EH (cell line): ENCODE measurements at regions not wholly inside any gene's neighbourhood (a gene's known extent, or its start where the extent isn't known, plus 50 kb on each side); places are given as distances from the start of the nearest gene placed in this dataset.
"Not testable (repeated sequence)": the region's sequence is repeated elsewhere in the genome, so short reads cannot be mapped to it uniquely, and the experiment has no call there.

ENCODE experiments used
- DNase-seq: peaks from one replicate; pipeline ENCODE4 v3.0.0-alpha.2; 2015; ENCODE audit warnings: low read depth

GRCh38 chr9:32886021-32886420, 102.7 kb downstream of the TMEM215 start:
- no peak for DNase-seq

DNA sequence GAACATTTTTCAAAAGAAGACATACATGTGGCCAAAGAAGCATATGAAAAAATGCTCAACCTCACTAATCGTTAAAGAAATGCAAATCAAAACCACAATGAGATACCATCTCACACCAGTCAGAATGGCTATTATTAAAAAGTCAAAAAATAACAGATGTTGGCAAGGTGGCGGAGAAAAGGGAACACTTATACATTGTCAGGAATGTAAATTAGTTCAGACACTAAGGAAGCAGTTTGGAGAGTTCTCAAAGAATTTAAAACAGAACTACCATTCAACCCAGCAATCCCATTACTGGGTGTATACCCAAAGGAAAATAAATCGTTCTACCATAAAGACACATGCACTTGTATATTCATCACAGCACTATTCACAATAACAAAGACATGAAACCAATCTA, 106.9 kb downstream of the APTX start:
- DNase-seq: not testable (repeated sequence)

DNA sequence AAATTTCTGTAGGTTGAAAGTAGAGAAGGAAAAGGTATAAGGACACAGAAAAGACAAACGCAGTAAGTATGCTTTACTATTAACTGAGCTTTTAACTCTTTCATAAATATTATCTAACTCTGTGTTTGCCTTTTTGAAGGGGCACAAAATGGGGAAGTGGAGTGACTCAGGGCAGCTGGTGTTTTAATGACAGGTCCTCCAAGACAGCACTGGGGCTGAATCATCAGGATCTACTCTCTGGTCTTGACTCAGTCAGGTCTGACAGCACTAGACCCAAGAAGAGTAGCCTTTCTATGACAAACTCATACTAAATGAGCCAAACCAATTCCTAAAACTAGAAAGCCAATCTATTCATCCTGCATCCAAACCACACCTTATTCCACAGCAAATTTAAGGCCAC, 102.2 kb downstream of the APTX start:
- no peak for DNase-seq

DNA sequence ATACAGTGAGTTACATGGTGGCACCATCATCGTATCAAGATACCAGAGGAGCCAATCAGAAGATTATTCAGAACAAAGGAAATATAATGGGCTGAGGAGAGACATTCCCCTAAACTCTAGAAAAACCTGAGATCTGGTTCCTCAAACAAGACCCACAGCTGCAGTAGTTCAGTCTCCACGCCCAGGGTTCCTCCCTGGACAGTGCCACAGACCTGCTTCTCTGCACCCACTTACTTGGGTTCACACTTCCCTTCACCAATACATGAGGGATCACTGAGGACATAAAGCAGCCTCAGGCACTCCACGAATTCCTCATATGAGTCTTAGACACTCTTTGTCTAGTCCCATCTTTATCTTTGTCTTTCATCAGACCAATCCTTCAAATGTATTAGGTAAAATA, 101.7 kb downstream of the APTX start:
- DNase-seq: no peak

DNA sequence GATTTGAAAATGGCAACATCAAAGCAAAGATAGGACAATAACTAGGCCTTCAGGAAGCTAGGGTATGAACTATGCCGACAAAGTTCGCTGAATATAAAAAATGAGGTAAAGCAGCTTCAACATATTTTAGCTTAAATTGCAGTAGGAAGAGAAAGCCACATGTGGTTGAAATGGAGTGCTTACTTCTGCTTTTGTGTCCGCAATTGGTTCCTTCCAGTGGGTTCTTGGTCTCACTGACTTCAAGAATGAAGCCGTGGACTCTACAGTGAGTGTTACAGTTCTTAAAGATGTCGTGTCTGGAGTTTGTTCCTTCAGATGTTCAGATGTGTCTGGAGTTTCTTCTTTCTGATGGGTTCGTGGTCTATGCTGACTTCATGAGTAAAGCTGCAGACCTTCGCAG, 95.2 kb downstream of the APTX start:
- DNase-seq: no peak

DNA sequence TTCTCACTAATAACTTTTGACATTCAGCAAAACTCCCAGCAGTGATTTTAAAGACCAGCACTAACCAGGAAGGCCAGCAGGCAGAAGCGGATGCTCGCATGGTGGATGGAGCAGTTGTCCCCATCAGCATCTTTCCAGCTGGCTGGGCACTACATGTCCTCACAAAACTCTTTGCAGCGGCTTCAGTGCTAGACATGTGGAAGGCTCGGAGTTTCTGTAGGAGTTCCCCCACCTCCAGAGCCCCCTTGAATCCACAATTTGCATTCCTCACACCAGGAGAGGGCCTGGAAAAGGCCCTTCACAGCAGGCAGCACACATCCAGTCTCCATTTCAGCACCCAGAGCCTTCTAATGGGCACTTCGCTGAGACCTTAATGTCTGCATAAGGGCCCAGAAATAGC, 85.6 kb downstream of the APTX start:
- no peak for DNase-seq

DNA sequence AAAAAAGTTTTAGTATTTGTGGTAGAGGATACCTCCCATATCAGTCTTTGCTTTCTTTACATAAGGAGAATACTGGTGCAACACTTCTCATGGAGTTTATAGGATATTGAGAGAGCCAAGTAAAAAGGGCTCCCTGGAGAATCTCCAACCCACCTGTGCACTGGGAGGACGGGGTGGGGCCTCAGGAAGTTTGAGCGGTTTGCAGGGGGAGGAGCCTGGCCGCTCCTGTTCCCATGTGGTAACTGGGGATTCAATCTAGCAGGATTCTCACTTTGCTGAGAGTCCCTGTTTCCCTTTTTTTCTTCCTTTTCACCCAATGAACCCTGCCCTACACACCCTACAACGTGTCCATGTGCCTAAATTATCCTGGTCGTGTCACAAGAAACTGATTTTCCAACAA, 82.8 kb downstream of the APTX start:
- no peak for DNase-seq
